ENCODE measurements at regions not wholly inside any gene's neighbourhood (a gene's known extent, or its start where the extent isn't known, plus 50 kb on each side); places are given as distances from the start of the nearest gene placed in this dataset.

GRCh38 chr19:32146664-32147063 is 198.7 kb upstream of the ZNF507 start:
- no peak for DNase-seq

- no peak for DNase-seq
Measured at GRCh38 chr19:32150605-32151004, 194.8 kb upstream of the ZNF507 start.

- DNase-seq, result no peak
Measured at GRCh38 chr19:32154418-32154817, 191.0 kb upstream of the ZNF507 start.

GRCh38 chr19:32164384-32164992 is 180.9 kb upstream of the ZNF507 start:
- DNase-seq, result no peak

- DNase-seq, result no peak
Measured at GRCh38 chr19:32165141-32165540, 180.3 kb upstream of the ZNF507 start.

- DNase-seq, result no peak
Measured at GRCh38 chr19:32165750-32166149, 179.7 kb upstream of the ZNF507 start.

GRCh38 chr19:32166238-32166637 is 179.2 kb upstream of the ZNF507 start:
- no peak for DNase-seq

GRCh38 chr19:32168111-32168510 is 177.3 kb upstream of the ZNF507 start:
- no peak for DNase-seq

- DNase-seq, result no peak
Measured at GRCh38 chr19:32168606-32169005, 176.8 kb upstream of the ZNF507 start.

- DNase-seq, result no peak
Measured at GRCh38 chr19:32171719-32172151, 173.7 kb upstream of the ZNF507 start.

GRCh38 chr19:32172566-32173160 is 172.7 kb upstream of the ZNF507 start:
- no peak for DNase-seq

GRCh38 chr19:32173836-32174235 is 171.6 kb upstream of the ZNF507 start:
- DNase-seq, result no peak

- DNase-seq, result no peak
Measured at GRCh38 chr19:32174386-32175113, 170.9 kb upstream of the ZNF507 start.

- DNase-seq, result no peak
Measured at GRCh38 chr19:32176591-32176990, 168.8 kb upstream of the ZNF507 start.

GRCh38 chr19:32177686-32178085 is 167.7 kb upstream of the ZNF507 start:
- DNase-seq, result no peak

GRCh38 chr19:32178401-32178800 is 167.0 kb upstream of the ZNF507 start:
- no peak for DNase-seq

- DNase-seq, result no peak
Measured at GRCh38 chr19:32178956-32179355, 166.5 kb upstream of the ZNF507 start.

- DNase-seq, result no peak
Measured at GRCh38 chr19:32181216-32181920, 164.0 kb upstream of the ZNF507 start.

GRCh38 chr19:32186542-32187330 is 158.7 kb upstream of the ZNF507 start:
- no peak for DNase-seq

GRCh38 chr19:32188921-32189320 is 156.5 kb upstream of the ZNF507 start:
- no peak for DNase-seq

GRCh38 chr19:32189956-32190706 is 155.3 kb upstream of the ZNF507 start:
- no peak for DNase-seq

GRCh38 chr19:32191921-32192320 is 153.5 kb upstream of the ZNF507 start:
- no peak for DNase-seq
